Right hindlimb (tissue), 1 donor: ENCODE measurements at regions not wholly inside any gene's neighbourhood (a gene's known extent, or its start where the extent isn't known, plus 50 kb on each side); places are given as distances from the start of the nearest gene placed in this dataset.

Experiments used
- DNase-seq: peaks from one replicate; pipeline ENCODE4 v3.0.0-alpha.2; 2018

- no peak for DNase-seq
Measured at GRCh38 chr17:69907132-69907847, 167.7 kb upstream of the KCNJ16 start.

- DNase-seq, result no peak
Measured at GRCh38 chr17:69908626-69909368, 166.2 kb upstream of the KCNJ16 start.

GRCh38 chr17:69909389-69909788 lies 165.6 kb upstream of the KCNJ16 start:
- no peak for DNase-seq

GRCh38 chr17:69912805-69913204 lies 162.2 kb upstream of the KCNJ16 start:
- DNase-seq, result no peak

GRCh38 chr17:69913216-69913615 lies 161.8 kb upstream of the KCNJ16 start:
- peak; percentile 32 for DNase-seq

GRCh38 chr17:69913616-69914015 lies 161.4 kb upstream of the KCNJ16 start:
- no peak for DNase-seq

- no peak for DNase-seq
Measured at GRCh38 chr17:69914520-69914919, 160.5 kb upstream of the KCNJ16 start.

GRCh38 chr17:69916761-69917160 lies 158.3 kb upstream of the KCNJ16 start:
- DNase-seq, result no peak

GRCh38 chr17:69918164-69918563 lies 156.9 kb upstream of the KCNJ16 start:
- DNase-seq, result no peak

- DNase-seq, result no peak
Measured at GRCh38 chr17:69919789-69920188, 155.2 kb upstream of the KCNJ16 start.

GRCh38 chr17:69921046-69921445 lies 154.0 kb upstream of the KCNJ16 start:
- DNase-seq, result no peak

- DNase-seq, result no peak
Measured at GRCh38 chr17:69928611-69929010, 146.4 kb upstream of the KCNJ16 start.

- DNase-seq, result no peak
Measured at GRCh38 chr17:69936996-69937395, 138.0 kb upstream of the KCNJ16 start.

- no peak for DNase-seq
Measured at GRCh38 chr17:69943058-69943457, 132.0 kb upstream of the KCNJ16 start.

- DNase-seq, result no peak
Measured at GRCh38 chr17:69944406-69944805, 130.6 kb upstream of the KCNJ16 start.

GRCh38 chr17:69945698-69946185 lies 129.3 kb upstream of the KCNJ16 start:
- DNase-seq, result peak; percentile 64

GRCh38 chr17:69947027-69947759 lies 127.8 kb upstream of the KCNJ16 start:
- no peak for DNase-seq

- DNase-seq, result no peak
Measured at GRCh38 chr17:69948406-69948805, 126.6 kb upstream of the KCNJ16 start.

- DNase-seq, result no peak
Measured at GRCh38 chr17:69949496-69949895, 125.5 kb upstream of the KCNJ16 start.

GRCh38 chr17:69949973-69950695 lies 124.9 kb upstream of the KCNJ16 start:
- peak; percentile 36 for DNase-seq

- no peak for DNase-seq
Measured at GRCh38 chr17:69950701-69951418, 124.2 kb upstream of the KCNJ16 start.

- DNase-seq, result no peak
Measured at GRCh38 chr17:69954241-69954925, 120.6 kb upstream of the KCNJ16 start.
